WTC11 (cell line): ENCODE measurements at regions not wholly inside any gene's neighbourhood (a gene's known extent, or its start where the extent isn't known, plus 50 kb on each side); places are given as distances from the start of the nearest gene placed in this dataset.

Experiments used
- ATAC-seq: fragments of 200-7000 bp; cut with Tn5 transposase; 2 replicates; pipeline ENCODE4 v1.10.0; 2021; ENCODE audit warnings: mild to moderate bottlenecking, moderate library complexity
- CTCF ChIA-PET: fragments of 300-600 bp; sonication (Branson Sonifier 250); formaldehyde crosslinking; loops from one replicate; lab custom pipeline; 2021; ENCODE audit warnings: antibody characterized with exemption; lab: Charles Lee
- POLR2A ChIA-PET: fragments of 350-600 bp; sonication (Branson Sonifier 250); formaldehyde crosslinking; loops from one replicate; lab custom pipeline; 2021; ENCODE audit warnings: antibody characterized with exemption; lab: Charles Lee
- DNase-seq: peaks from one replicate; pipeline ENCODE4 v3.0.0; 2021; ENCODE audit warnings: low spot score
- H3K27ac Mint-ChIP-seq: 2 replicates; pipeline ENCODE4 v1.8.0; 2021; ENCODE audit warnings: mixed read lengths
- H3K27me3 Mint-ChIP-seq: 2 replicates; pipeline ENCODE4 v1.8.0; 2021; ENCODE audit warnings: low read depth, mild to moderate bottlenecking, moderate library complexity, mixed read lengths
- H3K36me3 Mint-ChIP-seq: 2 replicates; pipeline ENCODE4 v1.8.0; 2021; ENCODE audit warnings: mixed read lengths
- H3K4me1 Mint-ChIP-seq: 2 replicates; pipeline ENCODE4 v1.8.0; 2022; ENCODE audit warnings: mixed read lengths
- H3K4me3 Mint-ChIP-seq: 2 replicates; pipeline ENCODE4 v1.8.0; 2021; ENCODE audit warnings: mild to moderate bottlenecking, moderate library complexity, mixed read lengths
- H3K9me3 Mint-ChIP-seq: 2 replicates; pipeline ENCODE4 v1.8.0; 2021; ENCODE audit warnings: mixed read lengths
- TF ChIP-seq, protein P1 (sequence below): sonication (generic); formaldehyde crosslinking; IDR thresholded peaks from 2 replicates; pipeline ENCODE4 v1.8.0; 2022; ENCODE audit warnings: missing genetic modification reagents
- TF ChIP-seq, protein P2 (sequence below): fragments of 200-600 bp; IDR thresholded peaks from 2 replicates; pipeline ENCODE4 v1.8.0; 2022; ENCODE audit warnings: antibody characterized with exemption

DNA sequence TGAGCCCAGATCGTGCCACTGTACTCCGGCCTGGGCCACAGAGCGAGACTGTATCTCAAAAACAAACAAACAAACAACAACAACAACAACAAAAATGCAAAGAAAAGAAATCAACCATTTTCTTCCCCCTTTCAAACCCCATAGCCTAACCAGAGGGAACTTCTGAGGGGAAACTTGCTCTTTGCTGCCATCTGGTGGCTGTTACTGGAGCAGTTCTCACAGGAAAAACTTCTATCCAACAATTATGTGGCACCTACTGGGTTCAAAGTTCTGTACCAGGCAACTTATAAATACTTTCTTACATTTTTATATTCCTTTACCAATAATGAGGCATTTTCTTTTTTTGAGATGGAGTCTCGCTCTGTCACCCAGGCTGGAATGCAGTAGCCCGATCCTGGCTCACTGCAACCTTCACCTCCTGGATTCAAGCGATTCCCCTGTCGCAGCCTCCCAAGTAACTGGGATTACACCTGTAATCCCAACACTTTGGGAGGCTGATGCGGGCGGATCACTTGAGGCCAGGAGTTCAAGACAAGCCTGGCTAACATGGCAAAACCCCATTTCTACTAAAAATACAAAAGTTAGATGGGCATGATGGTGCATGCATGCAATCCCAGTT, 50.9 kb upstream of the BICDL1 start:
- Mint-ChIP-seq H3K36me3 (no peaks in the 10 kb centered on the region), H3K4me3 (no peak overlapping the region), H3K4me1 (peaks cover 10% of the 10 kb centered on the region), H3K27me3 (no peaks in the 10 kb centered on the region; the same call in 1 of the 2 replicates), H3K27ac (no peak overlapping the region), H3K9me3 (no peaks in the 10 kb centered on the region)
- ChIA-PET POLR2A (no interaction called here), CTCF (interaction anchor here (0.6 to 1.2 kb wide), 2 partner anchors 26 to 134 kb away, joined by 3 read pairs; no protein-coding TSS in a partner anchor)
- peak; percentile 81 for ATAC-seq
- TF ChIP-seq, protein P1, sequence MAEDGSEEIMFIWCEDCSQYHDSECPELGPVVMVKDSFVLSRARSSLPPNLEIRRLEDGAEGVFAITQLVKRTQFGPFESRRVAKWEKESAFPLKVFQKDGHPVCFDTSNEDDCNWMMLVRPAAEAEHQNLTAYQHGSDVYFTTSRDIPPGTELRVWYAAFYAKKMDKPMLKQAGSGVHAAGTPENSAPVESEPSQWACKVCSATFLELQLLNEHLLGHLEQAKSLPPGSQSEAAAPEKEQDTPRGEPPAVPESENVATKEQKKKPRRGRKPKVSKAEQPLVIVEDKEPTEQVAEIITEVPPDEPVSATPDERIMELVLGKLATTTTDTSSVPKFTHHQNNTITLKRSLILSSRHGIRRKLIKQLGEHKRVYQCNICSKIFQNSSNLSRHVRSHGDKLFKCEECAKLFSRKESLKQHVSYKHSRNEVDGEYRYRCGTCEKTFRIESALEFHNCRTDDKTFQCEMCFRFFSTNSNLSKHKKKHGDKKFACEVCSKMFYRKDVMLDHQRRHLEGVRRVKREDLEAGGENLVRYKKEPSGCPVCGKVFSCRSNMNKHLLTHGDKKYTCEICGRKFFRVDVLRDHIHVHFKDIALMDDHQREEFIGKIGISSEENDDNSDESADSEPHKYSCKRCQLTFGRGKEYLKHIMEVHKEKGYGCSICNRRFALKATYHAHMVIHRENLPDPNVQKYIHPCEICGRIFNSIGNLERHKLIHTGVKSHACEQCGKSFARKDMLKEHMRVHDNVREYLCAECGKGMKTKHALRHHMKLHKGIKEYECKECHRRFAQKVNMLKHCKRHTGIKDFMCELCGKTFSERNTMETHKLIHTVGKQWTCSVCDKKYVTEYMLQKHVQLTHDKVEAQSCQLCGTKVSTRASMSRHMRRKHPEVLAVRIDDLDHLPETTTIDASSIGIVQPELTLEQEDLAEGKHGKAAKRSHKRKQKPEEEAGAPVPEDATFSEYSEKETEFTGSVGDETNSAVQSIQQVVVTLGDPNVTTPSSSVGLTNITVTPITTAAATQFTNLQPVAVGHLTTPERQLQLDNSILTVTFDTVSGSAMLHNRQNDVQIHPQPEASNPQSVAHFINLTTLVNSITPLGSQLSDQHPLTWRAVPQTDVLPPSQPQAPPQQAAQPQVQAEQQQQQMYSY: no peak
- TF ChIP-seq, protein P2, sequence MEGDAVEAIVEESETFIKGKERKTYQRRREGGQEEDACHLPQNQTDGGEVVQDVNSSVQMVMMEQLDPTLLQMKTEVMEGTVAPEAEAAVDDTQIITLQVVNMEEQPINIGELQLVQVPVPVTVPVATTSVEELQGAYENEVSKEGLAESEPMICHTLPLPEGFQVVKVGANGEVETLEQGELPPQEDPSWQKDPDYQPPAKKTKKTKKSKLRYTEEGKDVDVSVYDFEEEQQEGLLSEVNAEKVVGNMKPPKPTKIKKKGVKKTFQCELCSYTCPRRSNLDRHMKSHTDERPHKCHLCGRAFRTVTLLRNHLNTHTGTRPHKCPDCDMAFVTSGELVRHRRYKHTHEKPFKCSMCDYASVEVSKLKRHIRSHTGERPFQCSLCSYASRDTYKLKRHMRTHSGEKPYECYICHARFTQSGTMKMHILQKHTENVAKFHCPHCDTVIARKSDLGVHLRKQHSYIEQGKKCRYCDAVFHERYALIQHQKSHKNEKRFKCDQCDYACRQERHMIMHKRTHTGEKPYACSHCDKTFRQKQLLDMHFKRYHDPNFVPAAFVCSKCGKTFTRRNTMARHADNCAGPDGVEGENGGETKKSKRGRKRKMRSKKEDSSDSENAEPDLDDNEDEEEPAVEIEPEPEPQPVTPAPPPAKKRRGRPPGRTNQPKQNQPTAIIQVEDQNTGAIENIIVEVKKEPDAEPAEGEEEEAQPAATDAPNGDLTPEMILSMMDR: peak; percentile 69; the same call in 1 of the 2 replicates
- peak; percentile 78 for DNase-seq
